ENCODE measurements at regions not wholly inside any gene's neighbourhood (a gene's known extent, or its start where the extent isn't known, plus 50 kb on each side); places are given as distances from the start of the nearest gene placed in this dataset.

GRCh38 chr2:117436697-117437096 is 377.8 kb upstream of the DDX18 start:
- no peak for ATAC-seq (ENCODE audit: low read depth)
- Histone ChIP-seq H4K20me1 (ENCODE audit: insufficient read depth, low read length) (no peaks in the 10 kb centered on the region), H3K18ac (ENCODE audit: low read depth, low read length) (no peak overlapping the region), H3K36me3 (ENCODE audit: control insufficient read depth, insufficient read depth, low read length) (no peaks in the 10 kb centered on the region), H3K23ac (ENCODE audit: low read depth, low read length) (no peak overlapping the region), H4K91ac (ENCODE audit: insufficient read depth, low read depth, low read length) (no peak overlapping the region), H2AK5ac (ENCODE audit: low read depth, low read length) (no peak overlapping the region), H2BK20ac (ENCODE audit: low read depth, low read length) (no peak overlapping the region), H4K8ac (ENCODE audit: low read depth in 2 of 2, low read length in 2 of 2) (no peak overlapping the region), H2AK9ac (replicated peaks; ENCODE audit: low read depth, low read length, poor library complexity) (no peak overlapping the region), H3K4me3 (ENCODE audit: insufficient read depth, low read depth, low read length) (no peak overlapping the region), H3K79me1 (ENCODE audit: low read depth in 1 of 2, low read length in 2 of 2) (no peaks in the 10 kb centered on the region), H3K9me3 (ENCODE audit: control insufficient read depth, insufficient read depth, low read length) (0 out of 2 replicates have a peak, but pooled peaks cover 2% of the 10 kb centered on the region), H3K27me3 (ENCODE audit: control insufficient read depth, insufficient read depth, low read length) (no peaks in the 10 kb centered on the region), H3K9me1 (ENCODE audit: insufficient read depth, low read length) (no peaks in the 10 kb centered on the region), H3K9ac (ENCODE audit: low read depth, low read length) (no peak overlapping the region), H2AFZ (replicated peaks; ENCODE audit: low read length, poor library complexity) (no peak overlapping the region), H3K56ac (ENCODE audit: extremely low read depth, insufficient read depth, low read length) (no peak overlapping the region), H3K4me1 (ENCODE audit: control insufficient read depth, insufficient read depth, low read length) (no peaks in the 10 kb centered on the region), H2BK120ac (ENCODE audit: low read depth, low read length) (no peak overlapping the region), H3K27ac (ENCODE audit: insufficient read depth, low read length) (no peak overlapping the region), H2BK5ac (ENCODE audit: low read depth, low read length, poor library complexity, severe bottlenecking) (no peak overlapping the region), H2BK15ac (ENCODE audit: low read depth, low read length) (no peak overlapping the region), H3K14ac (replicated peaks; ENCODE audit: low read depth, low read length) (no peak overlapping the region), H3K4ac (ENCODE audit: low read depth, low read length) (no peak overlapping the region), H3K4me2 (ENCODE audit: low read depth, low read length) (no peak overlapping the region), H4K5ac (ENCODE audit: low read depth, low read length) (no peak overlapping the region)
- dilution Hi-C loops (cut with HindIII; ENCODE audit: low sequenced_read_pairs, unreplicated experiment) = no loop called here
- CTCF ChIA-PET = no interaction called here
- intact Hi-C loops (cut with micrococcal nuclease) = no loop called here
- POLR2A ChIA-PET (ENCODE audit: unreplicated experiment) = no interaction called here
- no CpG with 5 or more reads among the region's 3 CpGs for WGBS, 2 experiments (ENCODE audit: extremely low coverage in 2 of 2, insufficient read length in 1 of 2)
- no peak for DNase-seq
- TF ChIP-seq MXI1 (IDR thresholded peaks at IDR 0.05; ENCODE audit: borderline replicate concordance, low read depth, low read length) = no peak
- no peak for TF ChIP-seq BHLHE40 (IDR thresholded peaks at IDR 0.05; ENCODE audit: low read depth, low read length)
- no peak for TF ChIP-seq CEBPB (IDR thresholded peaks at IDR 0.05; ENCODE audit: low read depth, low read length)
- no peak for TF ChIP-seq MAFK (IDR thresholded peaks at IDR 0.05; ENCODE audit: low read depth, low read length)
- no peak for TF ChIP-seq USF2 (IDR thresholded peaks at IDR 0.05; ENCODE audit: low read depth, low read length)
- TF ChIP-seq NFE2L2 (IDR thresholded peaks at IDR 0.05; ENCODE audit: low read depth, low read length) = no peak
- TF ChIP-seq RCOR1 (IDR thresholded peaks at IDR 0.05; ENCODE audit: insufficient replicate concordance, low read length) = no peak
- no peak for TF ChIP-seq SMC3 (IDR thresholded peaks at IDR 0.05; ENCODE audit: low read depth, low read length)
- no peak for TF ChIP-seq FOS (IDR thresholded peaks at IDR 0.05; ENCODE audit: low read depth, low read length)
- no peak for TF ChIP-seq POLR2A (IDR thresholded peaks at IDR 0.05; ENCODE audit: low read depth, low read length)
- no peak for TF ChIP-seq RAD21 (IDR thresholded peaks at IDR 0.05; ENCODE audit: low read length)
- no peak for TF ChIP-seq MAZ (IDR thresholded peaks at IDR 0.05; ENCODE audit: borderline replicate concordance, low read depth, low read length)
- TF ChIP-seq CTCF (conservative IDR thresholded peaks at IDR 0.05; ENCODE audit: low read depth, low read length) = no peak
- no peak for TF ChIP-seq CHD1 (IDR thresholded peaks at IDR 0.05; ENCODE audit: low read depth, low read length)
- TF ChIP-seq ELK1 (IDR thresholded peaks at IDR 0.05; ENCODE audit: borderline replicate concordance, low read depth, low read length) = no peak
- no peak for TF ChIP-seq RFX5 (IDR thresholded peaks at IDR 0.05; ENCODE audit: low read depth, low read length)
- in situ Hi-C loops (cut with MboI; ENCODE audit: low sequenced_read_pairs) = no loop called here
- no TSS peak for BruUV-seq (replicated peaks)
